ENCODE measurements at regions not wholly inside any gene's neighbourhood (a gene's known extent, or its start where the extent isn't known, plus 50 kb on each side); places are given as distances from the start of the nearest gene placed in this dataset.

DNA sequence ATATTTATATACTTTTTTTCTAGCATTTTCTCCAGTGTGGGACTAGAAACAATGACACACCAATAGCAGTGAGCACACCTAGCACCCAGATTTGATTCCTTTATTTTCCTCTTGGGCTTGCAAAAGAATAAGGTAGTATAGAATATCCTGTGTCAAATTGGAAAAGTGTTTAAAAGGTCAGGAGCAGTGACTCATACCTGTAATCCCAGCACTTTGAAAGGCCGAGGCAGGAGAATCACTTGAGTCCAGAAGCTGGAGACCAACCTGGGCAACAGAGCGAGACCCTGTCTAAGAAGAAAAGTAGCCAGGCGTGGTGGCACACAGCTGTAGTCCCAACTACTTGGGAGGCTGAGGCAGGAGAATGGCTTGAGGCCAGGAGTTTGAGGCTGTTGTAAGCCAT lies 53.8 kb upstream of the SGPP1 start:
- Histone ChIP-seq H3K36me3 (ENCODE audit: control insufficient read depth, low read length) (no peaks in the 10 kb centered on the region), H3K9me2 (replicated peaks; ENCODE audit: control insufficient read depth, low read length) (no peaks in the 10 kb centered on the region), H4K20me1 (ENCODE audit: control insufficient read depth, insufficient read depth, low read depth, low read length) (no peaks in the 10 kb centered on the region), H3K4me1 (ENCODE audit: control insufficient read depth, low read length) (peaks cover 15% of the 10 kb centered on the region), H3K27ac (ENCODE audit: low read depth, low read length) (no peak overlapping the region), H3K79me2 (ENCODE audit: control insufficient read depth, low read length) (no peaks in the 10 kb centered on the region), H3F3A (ENCODE audit: control insufficient read depth, insufficient read depth) (no peaks in the 10 kb centered on the region), H3K9me3 (ENCODE audit: control insufficient read depth, insufficient read depth, low read length) (no peaks in the 10 kb centered on the region), H3K4me3 (ENCODE audit: low read length) (no peak overlapping the region), H3K27me3 (ENCODE audit: control insufficient read depth, low read length) (no peaks in the 10 kb centered on the region), H3K4me2 (ENCODE audit: low read length) (no peak overlapping the region)
- TF ChIP-seq EZH2phosphoT487 (IDR thresholded peaks at IDR 0.05; ENCODE audit: borderline replicate concordance, low read length), result no peak
- TF ChIP-seq, protein P1, sequence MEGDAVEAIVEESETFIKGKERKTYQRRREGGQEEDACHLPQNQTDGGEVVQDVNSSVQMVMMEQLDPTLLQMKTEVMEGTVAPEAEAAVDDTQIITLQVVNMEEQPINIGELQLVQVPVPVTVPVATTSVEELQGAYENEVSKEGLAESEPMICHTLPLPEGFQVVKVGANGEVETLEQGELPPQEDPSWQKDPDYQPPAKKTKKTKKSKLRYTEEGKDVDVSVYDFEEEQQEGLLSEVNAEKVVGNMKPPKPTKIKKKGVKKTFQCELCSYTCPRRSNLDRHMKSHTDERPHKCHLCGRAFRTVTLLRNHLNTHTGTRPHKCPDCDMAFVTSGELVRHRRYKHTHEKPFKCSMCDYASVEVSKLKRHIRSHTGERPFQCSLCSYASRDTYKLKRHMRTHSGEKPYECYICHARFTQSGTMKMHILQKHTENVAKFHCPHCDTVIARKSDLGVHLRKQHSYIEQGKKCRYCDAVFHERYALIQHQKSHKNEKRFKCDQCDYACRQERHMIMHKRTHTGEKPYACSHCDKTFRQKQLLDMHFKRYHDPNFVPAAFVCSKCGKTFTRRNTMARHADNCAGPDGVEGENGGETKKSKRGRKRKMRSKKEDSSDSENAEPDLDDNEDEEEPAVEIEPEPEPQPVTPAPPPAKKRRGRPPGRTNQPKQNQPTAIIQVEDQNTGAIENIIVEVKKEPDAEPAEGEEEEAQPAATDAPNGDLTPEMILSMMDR (IDR thresholded peaks at IDR 0.05; ENCODE audit: low read depth, low read length, poor library complexity, severe bottlenecking), result no peak

DNA sequence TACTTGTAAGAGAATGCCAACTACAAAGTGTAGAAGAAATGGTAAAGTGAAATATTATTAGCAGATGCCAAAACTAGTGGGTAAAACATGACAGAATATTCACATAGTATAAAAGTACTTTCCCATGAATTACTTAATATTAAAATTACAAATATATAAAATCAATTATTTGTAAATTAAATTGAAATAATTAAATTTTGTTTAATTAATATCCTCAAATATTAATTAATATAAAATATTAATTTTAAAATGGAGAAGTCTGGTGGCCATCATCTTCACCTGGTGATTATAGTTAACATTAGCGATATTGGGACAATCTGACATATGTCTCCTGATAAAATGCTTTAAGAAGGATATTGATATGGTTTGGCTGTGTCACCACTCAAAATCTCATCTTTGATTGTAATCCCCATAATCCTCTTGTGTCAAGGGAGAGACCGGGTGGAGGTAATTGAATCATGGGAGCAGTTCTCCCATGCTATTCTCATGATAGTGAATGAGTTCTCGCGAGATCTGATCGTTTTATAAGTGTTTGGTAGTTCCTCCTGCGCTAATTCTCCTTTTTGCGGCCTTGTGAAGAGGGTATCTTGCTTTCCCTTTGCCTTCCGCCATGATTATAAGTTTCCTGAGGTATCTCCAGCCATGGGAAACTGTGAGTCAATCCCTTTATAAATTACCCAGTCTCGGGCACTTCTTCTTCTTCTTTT lies 55.0 kb upstream of the SGPP1 start:
- no peaks in the 10 kb centered on the region for H3K27me3 ChIP-seq (ENCODE audit: control insufficient read depth, low read length)
- no peak overlapping the region for H3K27ac ChIP-seq (ENCODE audit: low read depth, low read length)
- H3K79me2 ChIP-seq (ENCODE audit: control insufficient read depth, low read length), result no peaks in the 10 kb centered on the region
- H3K36me3 ChIP-seq (ENCODE audit: control insufficient read depth, low read length), result no peaks in the 10 kb centered on the region
- H3K9me3 ChIP-seq (ENCODE audit: control insufficient read depth, insufficient read depth, low read length), result no peaks in the 10 kb centered on the region; the same call in 1 of the 2 replicates
- H4K20me1 ChIP-seq (ENCODE audit: control insufficient read depth, insufficient read depth, low read depth, low read length), result no peaks in the 10 kb centered on the region
- H3F3A ChIP-seq (ENCODE audit: control insufficient read depth, insufficient read depth), result no peaks in the 10 kb centered on the region
- TF ChIP-seq, protein P1 (IDR thresholded peaks at IDR 0.05; ENCODE audit: low read depth, low read length, poor library complexity, severe bottlenecking), result no peak
- no peak for TF ChIP-seq EZH2phosphoT487 (IDR thresholded peaks at IDR 0.05; ENCODE audit: borderline replicate concordance, low read length)
- H3K4me1 ChIP-seq (ENCODE audit: control insufficient read depth, low read length), result peaks cover 15% of the 10 kb centered on the region
- H3K4me3 ChIP-seq (ENCODE audit: low read length), result no peak overlapping the region
- no peaks in the 10 kb centered on the region for H3K9me2 ChIP-seq (replicated peaks; ENCODE audit: control insufficient read depth, low read length)
- no peak overlapping the region for H3K4me2 ChIP-seq (ENCODE audit: low read length)

DNA sequence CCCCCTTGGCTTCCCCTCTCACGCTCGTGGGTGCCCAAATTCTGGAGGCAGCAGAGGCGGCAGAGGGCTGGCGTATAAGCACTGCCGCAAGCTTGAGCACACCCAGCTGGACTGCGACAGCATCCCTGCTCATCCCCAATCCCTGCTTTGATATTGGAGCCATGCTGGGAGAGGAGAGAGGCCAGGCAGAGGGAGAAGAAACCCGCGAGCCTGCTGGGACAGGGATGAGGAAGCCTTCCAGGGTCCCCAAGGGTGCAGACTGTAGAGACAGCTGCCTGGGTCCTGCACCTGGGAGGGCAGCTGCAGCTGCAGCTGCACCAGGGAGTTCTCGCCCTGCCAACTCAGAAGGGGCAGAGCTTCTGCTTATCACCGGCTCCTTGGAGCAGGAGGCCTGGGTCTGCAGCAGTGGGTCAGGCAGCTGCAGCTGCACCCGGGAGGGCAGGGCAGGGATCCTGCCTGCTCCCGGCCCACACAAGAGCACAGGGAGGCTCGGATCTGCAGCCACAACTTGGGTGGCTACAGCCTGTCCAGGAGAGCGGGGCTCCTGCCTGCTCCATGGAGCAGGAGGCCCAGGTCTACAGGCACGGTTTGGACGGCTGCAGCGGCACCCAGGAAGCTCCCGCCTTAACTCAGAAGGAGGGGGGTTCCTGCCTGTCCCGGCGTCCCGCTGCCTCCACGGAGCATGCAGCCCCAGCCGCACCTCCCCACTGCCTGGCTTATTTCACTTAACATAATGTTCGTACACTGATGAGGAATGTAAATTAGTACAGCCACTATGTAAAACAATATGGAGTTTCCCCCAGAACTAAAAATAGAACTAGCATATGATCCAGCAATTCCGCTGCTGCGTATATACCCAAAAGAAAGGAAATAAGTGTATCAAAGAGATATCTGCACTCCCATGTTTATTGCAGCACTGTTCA lies 60.4 kb upstream of the SGPP1 start:
- no peaks in the 10 kb centered on the region for H3K4me1 ChIP-seq (ENCODE audit: control insufficient read depth, low read length)
- TF ChIP-seq EZH2phosphoT487 (IDR thresholded peaks at IDR 0.05; ENCODE audit: borderline replicate concordance, low read length), result no peak
- TF ChIP-seq, protein P1 (IDR thresholded peaks at IDR 0.05; ENCODE audit: low read depth, low read length, poor library complexity, severe bottlenecking), result no peak
- H3K36me3 ChIP-seq (ENCODE audit: control insufficient read depth, low read length), result no peaks in the 10 kb centered on the region
- H4K20me1 ChIP-seq (ENCODE audit: control insufficient read depth, insufficient read depth, low read depth, low read length), result no peaks in the 10 kb centered on the region
- H3K9me3 ChIP-seq (ENCODE audit: control insufficient read depth, insufficient read depth, low read length), result no peaks in the 10 kb centered on the region; the same call in 1 of the 2 replicates
- H3K27me3 ChIP-seq (ENCODE audit: control insufficient read depth, low read length), result no peaks in the 10 kb centered on the region
- H3K4me3 ChIP-seq (ENCODE audit: low read length), result no peak overlapping the region
- no peak overlapping the region for H3K4me2 ChIP-seq (ENCODE audit: low read length)
- H3F3A ChIP-seq (ENCODE audit: control insufficient read depth, insufficient read depth), result no peaks in the 10 kb centered on the region
- H3K27ac ChIP-seq (ENCODE audit: low read depth, low read length), result no peak overlapping the region
- H3K9me2 ChIP-seq (replicated peaks; ENCODE audit: control insufficient read depth, low read length), result no peaks in the 10 kb centered on the region
- H3K79me2 ChIP-seq (ENCODE audit: control insufficient read depth, low read length), result no peaks in the 10 kb centered on the region
